H1 (cell line): ENCODE measurements at regions not wholly inside any gene's neighbourhood (a gene's known extent, or its start where the extent isn't known, plus 50 kb on each side); places are given as distances from the start of the nearest gene placed in this dataset.

Experiments used
- CTCF ChIA-PET: fragments of 300-600 bp; sonication (Branson Sonifier 250); formaldehyde crosslinking; loops from one replicate; lab custom pipeline; 2021; ENCODE audit not compliant: partially characterized antibody; lab: Charles Lee
- POLR2A ChIA-PET: fragments of 300-600 bp; sonication (Branson Sonifier 250); formaldehyde crosslinking; loops from one replicate; lab custom pipeline; 2021; ENCODE audit warnings: inconsistent platforms; ENCODE audit not compliant: partially characterized antibody; lab: Charles Lee
- DNase-seq, 2 experiments: peaks; one replicate each; pipeline versions ENCODE4 v3.0.0 to v3.0.0-alpha.2; 2010 to 2022; ENCODE audit warnings: low spot score in 2 of 2, low read depth in 1 of 2, mixed read lengths in 1 of 2
- FAIRE-seq: peaks from 2 replicates; lab custom pipeline; 2011; peaks lifted over from hg19 to GRCh38; lab: Jason Lieb, UNC
- H2AFZ ChIP-seq: 2 replicates; pipeline ENCODE4 v1.8.1; 2012; ENCODE audit warnings: low read length, inconsistent platforms
- H2AK5ac ChIP-seq: 2 replicates; pipeline ENCODE4 v1.6.1; 2013; ENCODE audit warnings: low read depth, low read length
- H2BK120ac ChIP-seq: replicated peaks from 2 replicates; pipeline ENCODE3; 2013; ENCODE audit warnings: low read depth, low read length, inconsistent platforms
- H2BK12ac ChIP-seq: 2 replicates; pipeline ENCODE4 v1.6.1; 2013; ENCODE audit warnings: low read depth, low read length
- H2BK15ac ChIP-seq: 2 replicates; pipeline ENCODE4 v1.6.1; 2013; ENCODE audit warnings: low read length
- H2BK20ac ChIP-seq: 2 replicates; pipeline ENCODE4 v1.6.1; 2013; ENCODE audit warnings: low read length
- H2BK5ac ChIP-seq: 2 replicates; pipeline ENCODE4 v1.6.1; 2013; ENCODE audit warnings: low read depth, low read length
- H3K14ac ChIP-seq: 2 replicates; pipeline ENCODE4 v1.6.1; 2013; ENCODE audit warnings: inconsistent platforms; ENCODE audit not compliant: insufficient read length
- H3K18ac ChIP-seq: 2 replicates; pipeline ENCODE4 v1.6.1; 2013; ENCODE audit warnings: low read length; ENCODE audit errors: extremely low read depth
- H3K23ac ChIP-seq: 2 replicates; pipeline ENCODE4 v1.6.1; 2013; ENCODE audit warnings: inconsistent platforms; ENCODE audit not compliant: insufficient read length
- H3K23me2 ChIP-seq: 2 replicates; pipeline ENCODE4 v1.6.1; 2013; ENCODE audit warnings: low read depth, low read length
- H3K27ac ChIP-seq: 2 replicates; pipeline ENCODE4 v1.6.1; 2011; ENCODE audit warnings: low read depth, low read length, inconsistent platforms
- H3K27me3 ChIP-seq, 4 experiments: replicated peaks in 1 of 4; 1 replicate in 1 of 4; 2 replicates in 3 of 4; pipeline versions ENCODE4 v1.6.1 to v1.8.1; 2011 to 2013; ENCODE audit warnings: low read length in 3 of 4, mild to moderate bottlenecking in 3 of 4, inconsistent platforms in 2 of 4, mixed read lengths in 2 of 4, moderate library complexity in 1 of 4; ENCODE audit not compliant: control insufficient read depth in 3 of 4, insufficient read depth in 3 of 4; ENCODE audit errors: extremely low read depth in 1 of 4
- H3K36me3 ChIP-seq, 4 experiments: 2 replicates each; pipeline versions ENCODE4 v1.6.1 to v1.8.1; 2011 to 2013; ENCODE audit warnings: mild to moderate bottlenecking in 4 of 4, low read length in 3 of 4, moderate library complexity in 2 of 4, control low read depth in 1 of 4, inconsistent platforms in 1 of 4; ENCODE audit not compliant: insufficient read depth in 4 of 4, control insufficient read depth in 2 of 4
- H3K4ac ChIP-seq: replicated peaks from 2 replicates; pipeline ENCODE3; 2013; ENCODE audit warnings: low read length, low read depth, mixed read lengths, inconsistent platforms; ENCODE audit not compliant: insufficient read length
- H3K4me1 ChIP-seq, 4 experiments: replicated peaks in 1 of 4; 1 replicate in 1 of 4; 2 replicates in 3 of 4; pipeline versions ENCODE4 v1.6.1 to v1.8.1; 2011 to 2013; ENCODE audit warnings: low read length in 3 of 4, inconsistent platforms in 2 of 4, mixed read lengths in 1 of 4; ENCODE audit not compliant: insufficient read depth in 4 of 4, control insufficient read depth in 3 of 4
- H3K4me2 ChIP-seq, 2 experiments: 2 replicates each; pipeline versions ENCODE4 v1.6.1 to v1.8.1; 2011 to 2013; ENCODE audit warnings: low read depth in 2 of 2, low read length in 2 of 2, control low read depth in 1 of 2, inconsistent platforms in 1 of 2, mild to moderate bottlenecking in 1 of 2; ENCODE audit not compliant: insufficient read depth in 1 of 2
- H3K4me3 ChIP-seq, 4 experiments: fragments of 200-600, 300-600 bp in 1 of 4; sonication (generic), shearing (Covaris generic), sonication (Bioruptor Twin) in 1 of 4; 2 replicates each; pipeline versions ENCODE4 v1.5.1 to v1.8.1; 2011 to 2016; ENCODE audit warnings: low read length in 4 of 4, low read depth in 3 of 4, control low read depth in 2 of 4, inconsistent platforms in 2 of 4, mild to moderate bottlenecking in 2 of 4, mixed read lengths in 1 of 4, moderate library complexity in 1 of 4; ENCODE audit not compliant: insufficient read depth in 2 of 4; ENCODE audit errors: extremely low read depth in 1 of 4
- H3K56ac ChIP-seq: replicated peaks from 2 replicates; pipeline ENCODE3; 2013; ENCODE audit warnings: low read depth, mild to moderate bottlenecking, mixed read lengths, low read length, inconsistent platforms; ENCODE audit not compliant: insufficient read length
- H3K79me1 ChIP-seq: 2 replicates; pipeline ENCODE4 v1.6.1; 2013; ENCODE audit warnings: low read depth, low read length, control low read depth
- H3K79me2 ChIP-seq, 2 experiments: 2 replicates each; pipeline versions ENCODE4 v1.6.1 to v1.8.1; 2012 to 2013; ENCODE audit warnings: low read length in 2 of 2, mild to moderate bottlenecking in 2 of 2, inconsistent platforms in 1 of 2; ENCODE audit not compliant: insufficient read depth in 2 of 2, control insufficient read depth in 1 of 2
- H3K9ac ChIP-seq, 4 experiments: replicated peaks in 1 of 4; 1 replicate in 1 of 4; 2 replicates in 3 of 4; pipeline versions ENCODE4 v1.6.1 to v1.8.1; 2011 to 2013; ENCODE audit warnings: low read depth in 3 of 4, low read length in 3 of 4, control low read depth in 2 of 4, mild to moderate bottlenecking in 2 of 4, moderate library complexity in 2 of 4, inconsistent platforms in 1 of 4; ENCODE audit errors: extremely low read depth in 1 of 4
- H3K9me3 ChIP-seq, 2 experiments: 2 replicates each; pipeline versions ENCODE4 v1.6.1 to v1.8.1; 2012 to 2013; ENCODE audit warnings: mild to moderate bottlenecking in 2 of 2, moderate library complexity in 2 of 2, control low read depth in 1 of 2, inconsistent platforms in 1 of 2, low read depth in 1 of 2, low read length in 1 of 2, mixed read lengths in 1 of 2; ENCODE audit not compliant: insufficient read depth in 2 of 2
- H4K20me1 ChIP-seq, 2 experiments: replicated peaks in 1 of 2; 2 replicates each; pipeline versions ENCODE3 to v1.8.1; 2011 to 2013; ENCODE audit warnings: inconsistent platforms in 2 of 2, low read length in 2 of 2, mild to moderate bottlenecking in 1 of 2; ENCODE audit not compliant: insufficient read depth in 2 of 2, control insufficient read depth in 1 of 2
- H4K5ac ChIP-seq: 2 replicates; pipeline ENCODE4 v1.6.1; 2013; ENCODE audit warnings: low read length, low read depth, mixed read lengths, inconsistent platforms; ENCODE audit not compliant: insufficient read length
- H4K8ac ChIP-seq: 2 replicates; pipeline ENCODE4 v1.8.0; 2013; ENCODE audit warnings: mild to moderate bottlenecking, moderate library complexity, low read length, inconsistent platforms; ENCODE audit not compliant: insufficient read depth; ENCODE audit errors: extremely low read depth
- H4K91ac ChIP-seq: replicated peaks from 2 replicates; pipeline ENCODE3; 2013; ENCODE audit warnings: low read length, mixed read lengths, inconsistent platforms; ENCODE audit not compliant: insufficient read length
- POLR2AphosphoS5 ChIP-seq: IDR thresholded peaks from 2 replicates; pipeline ENCODE4 v1.6.1; 2011; ENCODE audit warnings: low read depth, low read length
- WGBS, 2 experiments: shearing (Covaris generic) in 1 of 2; methylation state at CpG; one replicate each; pipeline versions ENCODE4 v1.1.6 to v1.1.7; 2013 to 2015; ENCODE audit warnings: low lambda C conversion rate in 2 of 2, mixed read lengths in 2 of 2, inconsistent platforms in 1 of 2, low coverage in 1 of 2, missing lambda C conversion rate in 1 of 2; ENCODE audit not compliant: insufficient replicate concordance in 2 of 2, insufficient coverage in 1 of 2, insufficient read length in 1 of 2; ENCODE audit errors: extremely low coverage in 1 of 2, missing lambda C conversion rate in 1 of 2; 5-methylcytosine and 5-hydroxymethylcytosine counted together

GRCh38 chr13:86438034-86438433 lies 638.8 kb upstream of the SLITRK6 start:
- Histone ChIP-seq H4K20me1 (no peaks in the 10 kb centered on the region), H3K9ac (no peak overlapping the region), H4K8ac (no peak overlapping the region), H2AK5ac (no peak overlapping the region), H3K27me3 (no peaks in the 10 kb centered on the region), H3K18ac (no peak overlapping the region), H2BK12ac (no peak overlapping the region), H3K79me1 (no peaks in the 10 kb centered on the region), H3K79me2 (no peaks in the 10 kb centered on the region), H2BK15ac (no peak overlapping the region), H3K23ac (no peak overlapping the region), H2BK120ac (no peak overlapping the region), H2BK5ac (no peak overlapping the region), H3K4me1 (no peaks in the 10 kb centered on the region), H4K5ac (no peak overlapping the region), H2BK20ac (no peak overlapping the region), H3K23me2 (no peaks in the 10 kb centered on the region), H3K4me2 (no peak overlapping the region), H4K91ac (no peak overlapping the region), H3K56ac (no peak overlapping the region), H3K14ac (no peak overlapping the region), H2AFZ (peak overlapping the region; percentile 61; the same call in 1 of the 2 replicates), H3K4ac (no peak overlapping the region), H3K4me3 (no peak overlapping the region)
- WGBS, 2 experiments: 96% methylated on average over 1 of the region's 1 CpG; no CpG with 5 or more reads in 1 of the 2 experiments
- no peak for DNase-seq
- CTCF ChIA-PET: interaction anchor here (0.8 kb wide), 1 partner anchor 24 kb away, joined by 4 read pairs; no protein-coding TSS in a partner anchor
- no peak for FAIRE-seq
- POLR2A ChIA-PET: no interaction called here
- TF ChIP-seq POLR2AphosphoS5: no peak
- TF ChIP-seq, all 59 proteins: peak for 0
- Histone ChIP-seq H3K9me3 (peaks cover 4 to 7% of the 10 kb centered on the region in 2 experiments; a peak in 1 of 4 replicates), H3K27ac (no peak overlapping the region), H3K36me3 (no peaks in the 10 kb centered on the region)
